ENCODE measurements at regions not wholly inside any gene's neighbourhood (a gene's known extent, or its start where the extent isn't known, plus 50 kb on each side); places are given as distances from the start of the nearest gene placed in this dataset.

GRCh38 chr22:47269516-47270088 lies 507.2 kb downstream of the TBC1D22A start:
- TF ChIP-seq MAX (IDR thresholded peaks at IDR 0.05; ENCODE audit: low read depth, low read length) (no peak), CTCF (IDR thresholded peaks at IDR 0.05; ENCODE audit: low read depth, low read length) (no peak), MYC (IDR thresholded peaks at IDR 0.05; ENCODE audit: low read depth, low read length) (no peak), POLR2A (IDR thresholded peaks at IDR 0.05; ENCODE audit: extremely low read depth, insufficient read length) (no peak)
- H3K4me3 ChIP-seq (ENCODE audit: low read depth, low read length), result no peak overlapping the region
- DNase-seq (ENCODE audit: low read depth), result no peak

- H3K4me3 ChIP-seq (ENCODE audit: low read depth, low read length), result no peak overlapping the region
- no peak for DNase-seq (ENCODE audit: low read depth)
- no peak for TF ChIP-seq CTCF (IDR thresholded peaks at IDR 0.05; ENCODE audit: low read depth, low read length)
- no peak for TF ChIP-seq POLR2A (IDR thresholded peaks at IDR 0.05; ENCODE audit: extremely low read depth, insufficient read length)
- no peak for TF ChIP-seq MYC (IDR thresholded peaks at IDR 0.05; ENCODE audit: low read depth, low read length)
- TF ChIP-seq MAX (IDR thresholded peaks at IDR 0.05; ENCODE audit: low read depth, low read length), result no peak
Observed at GRCh38 chr22:47267513-47268282, 505.2 kb downstream of the TBC1D22A start.

- H3K4me3 ChIP-seq (ENCODE audit: low read depth, low read length), result no peak overlapping the region
- TF ChIP-seq MAX (IDR thresholded peaks at IDR 0.05; ENCODE audit: low read depth, low read length), result no peak
- TF ChIP-seq CTCF (IDR thresholded peaks at IDR 0.05; ENCODE audit: low read depth, low read length), result no peak
- no peak for TF ChIP-seq MYC (IDR thresholded peaks at IDR 0.05; ENCODE audit: low read depth, low read length)
- no peak for TF ChIP-seq POLR2A (IDR thresholded peaks at IDR 0.05; ENCODE audit: extremely low read depth, insufficient read length)
- no peak for DNase-seq (ENCODE audit: low read depth)
Observed at GRCh38 chr22:47266329-47266728, 503.9 kb downstream of the TBC1D22A start.

- TF ChIP-seq CTCF (IDR thresholded peaks at IDR 0.05; ENCODE audit: low read depth, low read length) (no peak), MYC (IDR thresholded peaks at IDR 0.05; ENCODE audit: low read depth, low read length) (no peak), POLR2A (IDR thresholded peaks at IDR 0.05; ENCODE audit: extremely low read depth, insufficient read length) (no peak), MAX (IDR thresholded peaks at IDR 0.05; ENCODE audit: low read depth, low read length) (no peak)
- DNase-seq (ENCODE audit: low read depth), result no peak
- no peak overlapping the region for H3K4me3 ChIP-seq (ENCODE audit: low read depth, low read length)
Observed at GRCh38 chr22:47260551-47260950, 498.1 kb downstream of the TBC1D22A start.

GRCh38 chr22:47259990-47260389 lies 497.5 kb downstream of the TBC1D22A start:
- H3K4me3 ChIP-seq (ENCODE audit: low read depth, low read length), result no peak overlapping the region
- TF ChIP-seq MAX (IDR thresholded peaks at IDR 0.05; ENCODE audit: low read depth, low read length) (no peak), CTCF (IDR thresholded peaks at IDR 0.05; ENCODE audit: low read depth, low read length) (no peak), POLR2A (IDR thresholded peaks at IDR 0.05; ENCODE audit: extremely low read depth, insufficient read length) (no peak), MYC (IDR thresholded peaks at IDR 0.05; ENCODE audit: low read depth, low read length) (no peak)
- peak; percentile 22 for DNase-seq (ENCODE audit: low read depth)

Measured in NB4 (cell line).